ENCODE measurements at regions not wholly inside any gene's neighbourhood (a gene's known extent, or its start where the extent isn't known, plus 50 kb on each side); places are given as distances from the start of the nearest gene placed in this dataset.

DNA sequence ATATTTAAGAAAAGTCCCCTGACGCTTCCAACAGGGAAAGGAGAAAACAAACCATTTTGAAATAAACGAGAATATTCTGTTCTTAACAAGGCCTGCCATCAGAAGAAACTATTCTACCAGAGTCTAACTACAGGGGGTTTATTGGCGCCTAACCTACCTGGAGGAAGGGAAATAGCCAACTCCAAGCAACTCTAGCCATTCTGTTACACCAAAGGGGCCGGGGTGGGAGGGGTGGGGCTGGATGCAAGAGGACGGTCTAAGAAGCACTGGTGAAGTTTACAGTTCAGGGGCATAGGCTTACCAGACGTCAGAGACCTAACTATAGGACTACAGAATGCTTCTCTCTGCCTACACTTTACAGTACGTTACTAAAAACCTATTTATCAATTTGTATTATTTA is 60.5 kb upstream of the GALNT5 start:
- no peak for DNase-seq (ENCODE audit: low read depth in 2 of 2)
- TF ChIP-seq EZH2 (IDR thresholded peaks at IDR 0.05; ENCODE audit: low read length, missing control alignments) (no peak), CTCF (conservative IDR thresholded peaks at IDR 0.05 in 1 of 2, IDR thresholded peaks at IDR 0.05 in 1 of 2; ENCODE audit: low read depth in 1 of 2, low read length in 2 of 2) (no peak)
- H3K36me3 ChIP-seq (ENCODE audit: control insufficient read depth, insufficient read depth, low read length), result no peaks in the 10 kb centered on the region
- H4K20me1 ChIP-seq (ENCODE audit: control insufficient read depth, extremely low read depth, insufficient read depth, low read length), result no peaks in the 10 kb centered on the region
- H3K4me3 ChIP-seq (replicated peaks in 1 of 4; ENCODE audit: control extremely low read depth in 1 of 4, insufficient read depth in 1 of 4, low read depth in 3 of 4, low read length in 4 of 4), result no peak overlapping the region
- H3K4me1 ChIP-seq (ENCODE audit: control insufficient read depth, extremely low read depth, insufficient read depth, low read length), result peaks cover 2% of the 10 kb centered on the region
- H3K27ac ChIP-seq (ENCODE audit: insufficient read depth, low read length), result no peak overlapping the region
- H3K27me3 ChIP-seq (ENCODE audit: control insufficient read depth, insufficient read depth, low read length), result no peaks in the 10 kb centered on the region
- H3K9me3 ChIP-seq (ENCODE audit: control insufficient read depth, insufficient read depth, low read depth, low read length), result no peaks in the 10 kb centered on the region
- H3K79me2 ChIP-seq (ENCODE audit: control insufficient read depth, insufficient read depth, low read length), result no peaks in the 10 kb centered on the region
- H2AFZ ChIP-seq (ENCODE audit: low read length), result no peak overlapping the region
- H3K4me2 ChIP-seq (ENCODE audit: extremely low read depth, insufficient read depth, low read length), result no peak overlapping the region
- no peak overlapping the region for H3K9ac ChIP-seq (ENCODE audit: insufficient read depth, low read length)

DNA sequence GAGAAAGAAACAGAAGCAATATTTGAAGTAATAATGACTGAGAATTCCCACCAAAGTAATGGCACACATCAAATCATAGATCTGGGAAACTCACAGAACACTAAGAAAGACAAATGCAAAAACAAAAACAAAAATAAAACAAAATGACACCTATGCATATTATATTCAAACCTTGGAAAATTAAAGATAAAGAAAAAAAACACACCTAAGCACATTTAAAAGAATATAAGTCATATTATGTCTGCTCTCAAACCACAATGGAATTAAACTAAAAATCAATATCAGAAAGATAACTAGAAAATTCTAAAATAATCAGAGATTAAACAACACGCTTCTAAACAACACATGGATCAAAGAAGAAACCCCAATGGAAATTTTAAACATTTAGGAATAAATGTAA is 59.7 kb upstream of the GALNT5 start:
- Histone ChIP-seq H3K36me3 (ENCODE audit: control insufficient read depth, insufficient read depth, low read length) (no peaks in the 10 kb centered on the region), H3K4me3 (replicated peaks in 1 of 4; ENCODE audit: control extremely low read depth in 1 of 4, insufficient read depth in 1 of 4, low read depth in 3 of 4, low read length in 4 of 4) (no peak overlapping the region)
- TF ChIP-seq EZH2 (IDR thresholded peaks at IDR 0.05; ENCODE audit: low read length, missing control alignments) (no peak), CTCF (conservative IDR thresholded peaks at IDR 0.05 in 1 of 2, IDR thresholded peaks at IDR 0.05 in 1 of 2; ENCODE audit: low read depth in 1 of 2, low read length in 2 of 2) (no peak)

GRCh38 chr2:157203651-157204050 is 53.9 kb upstream of the GALNT5 start:
- H3K9me3 ChIP-seq (ENCODE audit: control insufficient read depth, insufficient read depth, low read depth, low read length), result no peaks in the 10 kb centered on the region
- no peak for DNase-seq (ENCODE audit: low read depth in 2 of 2)
- TF ChIP-seq CTCF (conservative IDR thresholded peaks at IDR 0.05 in 1 of 2, IDR thresholded peaks at IDR 0.05 in 1 of 2; ENCODE audit: low read depth in 1 of 2, low read length in 2 of 2) (no peak), EZH2 (IDR thresholded peaks at IDR 0.05; ENCODE audit: low read length, missing control alignments) (no peak)
- H3K27ac ChIP-seq (ENCODE audit: insufficient read depth, low read length), result no peak overlapping the region
- no peaks in the 10 kb centered on the region for H3K27me3 ChIP-seq (ENCODE audit: control insufficient read depth, insufficient read depth, low read length)
- no peak overlapping the region for H3K4me3 ChIP-seq (replicated peaks in 1 of 4; ENCODE audit: control extremely low read depth in 1 of 4, insufficient read depth in 1 of 4, low read depth in 3 of 4, low read length in 4 of 4)
- no peaks in the 10 kb centered on the region for H4K20me1 ChIP-seq (ENCODE audit: control insufficient read depth, extremely low read depth, insufficient read depth, low read length)
- no peak overlapping the region for H2AFZ ChIP-seq (ENCODE audit: low read length)
- no peak overlapping the region for H3K4me2 ChIP-seq (ENCODE audit: extremely low read depth, insufficient read depth, low read length)
- no peaks in the 10 kb centered on the region for H3K4me1 ChIP-seq (ENCODE audit: control insufficient read depth, extremely low read depth, insufficient read depth, low read length)
- no peak overlapping the region for H3K9ac ChIP-seq (ENCODE audit: insufficient read depth, low read length)
- H3K79me2 ChIP-seq (ENCODE audit: control insufficient read depth, insufficient read depth, low read length), result no peaks in the 10 kb centered on the region
- H3K36me3 ChIP-seq (ENCODE audit: control insufficient read depth, insufficient read depth, low read length), result no peaks in the 10 kb centered on the region

More for the DNA sequence above, 59.7 kb upstream of the GALNT5 start:
- H3K27ac ChIP-seq (ENCODE audit: insufficient read depth, low read length), result no peak overlapping the region
- no peaks in the 10 kb centered on the region for H3K27me3 ChIP-seq (ENCODE audit: control insufficient read depth, insufficient read depth, low read length)
- no peaks in the 10 kb centered on the region for H3K9me3 ChIP-seq (ENCODE audit: control insufficient read depth, insufficient read depth, low read depth, low read length)
- H3K79me2 ChIP-seq (ENCODE audit: control insufficient read depth, insufficient read depth, low read length), result no peaks in the 10 kb centered on the region
- H3K9ac ChIP-seq (ENCODE audit: insufficient read depth, low read length), result no peak overlapping the region
- no peak overlapping the region for H3K4me2 ChIP-seq (ENCODE audit: extremely low read depth, insufficient read depth, low read length)
- no peak for DNase-seq (ENCODE audit: low read depth in 2 of 2)
- peaks cover 2% of the 10 kb centered on the region for H3K4me1 ChIP-seq (ENCODE audit: control insufficient read depth, extremely low read depth, insufficient read depth, low read length)
- H2AFZ ChIP-seq (ENCODE audit: low read length), result no peak overlapping the region
- H4K20me1 ChIP-seq (ENCODE audit: control insufficient read depth, extremely low read depth, insufficient read depth, low read length), result no peaks in the 10 kb centered on the region

Data from fibroblast of lung (primary cell).